UCSD-AML1 (cell line): ENCODE measurements at regions not wholly inside any gene's neighbourhood (a gene's known extent, or its start where the extent isn't known, plus 50 kb on each side); places are given as distances from the start of the nearest gene placed in this dataset.

Source experiments
- DNase-seq: peaks from one replicate; lab custom pipeline; 2025; ENCODE audit not compliant: unreplicated experiment; lab: John Stamatoyannopoulos, UW

- no peak for DNase-seq
Observed at GRCh38 chr6:82072751-82073150, 174.8 kb downstream of the IBTK start.

GRCh38 chr6:82072121-82072521 lies 175.4 kb downstream of the IBTK start:
- no peak for DNase-seq

- DNase-seq = no peak
Observed at GRCh38 chr6:82068721-82069120, 178.8 kb downstream of the IBTK start.

GRCh38 chr6:82066991-82067411 lies 180.5 kb downstream of the IBTK start:
- no peak for DNase-seq

GRCh38 chr6:82066196-82066595 lies 181.3 kb downstream of the IBTK start:
- DNase-seq = no peak

GRCh38 chr6:82063574-82063973 lies 184.0 kb downstream of the IBTK start:
- DNase-seq = no peak

GRCh38 chr6:82062219-82062618 lies 185.3 kb downstream of the IBTK start:
- no peak for DNase-seq

- no peak for DNase-seq
Observed at GRCh38 chr6:82057846-82058554, 189.5 kb downstream of the IBTK start.

- DNase-seq = no peak
Observed at GRCh38 chr6:82056567-82056966, 191.0 kb downstream of the IBTK start.

- no peak for DNase-seq
Observed at GRCh38 chr6:82045965-82046756, 201.4 kb downstream of the IBTK start.

- peak; percentile 7 for DNase-seq
Observed at GRCh38 chr6:82040405-82041221, 206.9 kb downstream of the IBTK start.

GRCh38 chr6:82038631-82039030 lies 208.9 kb downstream of the IBTK start:
- DNase-seq = no peak

- DNase-seq = no peak
Observed at GRCh38 chr6:82035526-82035925, 212.0 kb downstream of the IBTK start.

- no peak for DNase-seq
Observed at GRCh38 chr6:82033631-82034211, 213.8 kb downstream of the IBTK start.

GRCh38 chr6:82032444-82032843 lies 215.1 kb downstream of the IBTK start:
- DNase-seq = no peak

GRCh38 chr6:82030761-82031503 lies 216.6 kb downstream of the IBTK start:
- no peak for DNase-seq

- DNase-seq = no peak
Observed at GRCh38 chr6:82030301-82030700, 217.2 kb downstream of the IBTK start.

GRCh38 chr6:82025271-82025670 lies 222.3 kb downstream of the IBTK start:
- DNase-seq = no peak

GRCh38 chr6:82022614-82023129 lies 224.9 kb downstream of the IBTK start:
- no peak for DNase-seq

- no peak for DNase-seq
Observed at GRCh38 chr6:82017773-82018172, 229.8 kb downstream of the IBTK start.
